PC-3 (cell line): ENCODE measurements at regions not wholly inside any gene's neighbourhood (a gene's known extent, or its start where the extent isn't known, plus 50 kb on each side); places are given as distances from the start of the nearest gene placed in this dataset.

Experiments
- EZH2 ChIP-seq: fragments of 300-600 bp; sonication (generic); IDR thresholded peaks from one replicate; pipeline ENCODE4 v1.6.1; 2017; ENCODE audit warnings: antibody characterized with exemption, mild to moderate bottlenecking, low read length; ENCODE audit not compliant: unreplicated experiment
- TF ChIP-seq, protein P1 (sequence below): fragments of 300-600 bp; sonication (generic); conservative IDR thresholded peaks from 2 replicates; pipeline ENCODE4 v1.5.1; 2017; ENCODE audit warnings: antibody characterized with exemption, low read depth, mild to moderate bottlenecking, low read length

DNA sequence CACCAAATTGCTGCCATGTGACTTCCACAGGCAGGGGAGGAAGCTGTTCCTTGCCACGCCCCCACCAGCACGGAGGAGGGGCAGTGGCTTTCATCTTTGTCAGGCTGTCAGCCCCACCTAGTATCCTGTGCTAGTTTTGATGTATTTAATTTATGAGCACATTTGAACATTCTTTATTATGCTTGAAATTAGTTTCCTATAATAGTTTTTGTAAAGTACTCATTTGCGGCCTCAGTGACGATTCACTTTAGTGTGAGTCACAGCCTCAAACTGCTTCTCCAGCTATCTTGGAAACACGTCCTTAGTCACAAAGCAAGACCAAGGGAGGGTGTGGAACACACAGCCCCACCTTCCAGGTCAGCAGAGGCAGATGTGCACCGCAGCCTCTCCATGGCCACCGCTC is 239.9 kb upstream of the ATP10A start:
- TF ChIP-seq, protein P1, sequence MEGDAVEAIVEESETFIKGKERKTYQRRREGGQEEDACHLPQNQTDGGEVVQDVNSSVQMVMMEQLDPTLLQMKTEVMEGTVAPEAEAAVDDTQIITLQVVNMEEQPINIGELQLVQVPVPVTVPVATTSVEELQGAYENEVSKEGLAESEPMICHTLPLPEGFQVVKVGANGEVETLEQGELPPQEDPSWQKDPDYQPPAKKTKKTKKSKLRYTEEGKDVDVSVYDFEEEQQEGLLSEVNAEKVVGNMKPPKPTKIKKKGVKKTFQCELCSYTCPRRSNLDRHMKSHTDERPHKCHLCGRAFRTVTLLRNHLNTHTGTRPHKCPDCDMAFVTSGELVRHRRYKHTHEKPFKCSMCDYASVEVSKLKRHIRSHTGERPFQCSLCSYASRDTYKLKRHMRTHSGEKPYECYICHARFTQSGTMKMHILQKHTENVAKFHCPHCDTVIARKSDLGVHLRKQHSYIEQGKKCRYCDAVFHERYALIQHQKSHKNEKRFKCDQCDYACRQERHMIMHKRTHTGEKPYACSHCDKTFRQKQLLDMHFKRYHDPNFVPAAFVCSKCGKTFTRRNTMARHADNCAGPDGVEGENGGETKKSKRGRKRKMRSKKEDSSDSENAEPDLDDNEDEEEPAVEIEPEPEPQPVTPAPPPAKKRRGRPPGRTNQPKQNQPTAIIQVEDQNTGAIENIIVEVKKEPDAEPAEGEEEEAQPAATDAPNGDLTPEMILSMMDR, result no peak
- no peak for TF ChIP-seq EZH2
